ENCODE measurements at regions not wholly inside any gene's neighbourhood (a gene's known extent, or its start where the extent isn't known, plus 50 kb on each side); places are given as distances from the start of the nearest gene placed in this dataset.

DNA sequence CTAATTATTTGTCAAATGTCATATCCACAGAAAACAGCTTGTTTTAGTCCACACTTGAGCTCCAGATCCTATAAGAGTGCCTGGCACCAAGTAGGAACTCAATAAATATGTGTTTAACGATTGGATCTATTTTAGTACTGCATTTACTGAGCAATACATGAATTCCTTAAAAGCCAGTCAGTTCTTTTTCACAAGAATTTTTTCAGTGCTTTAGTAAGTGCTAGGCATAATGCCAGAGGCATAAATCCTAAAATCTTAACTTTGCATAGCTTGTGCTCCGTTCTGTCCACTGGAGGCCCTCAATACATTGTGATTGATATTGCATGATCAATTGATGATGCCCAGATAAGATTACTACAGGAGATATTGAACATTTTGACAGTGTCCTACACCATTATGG lies 67.3 kb upstream of the PCSK5 start:
- peaks cover 16% of the 10 kb centered on the region for H3K36me3 Mint-ChIP-seq (ENCODE audit: low read depth)
- H3K4me1 Mint-ChIP-seq: no peaks in the 10 kb centered on the region
- H3K9me3 Mint-ChIP-seq: peaks cover 49% of the 10 kb centered on the region
- H3K4me3 Mint-ChIP-seq: no peak overlapping the region
- TF ChIP-seq, protein P1, sequence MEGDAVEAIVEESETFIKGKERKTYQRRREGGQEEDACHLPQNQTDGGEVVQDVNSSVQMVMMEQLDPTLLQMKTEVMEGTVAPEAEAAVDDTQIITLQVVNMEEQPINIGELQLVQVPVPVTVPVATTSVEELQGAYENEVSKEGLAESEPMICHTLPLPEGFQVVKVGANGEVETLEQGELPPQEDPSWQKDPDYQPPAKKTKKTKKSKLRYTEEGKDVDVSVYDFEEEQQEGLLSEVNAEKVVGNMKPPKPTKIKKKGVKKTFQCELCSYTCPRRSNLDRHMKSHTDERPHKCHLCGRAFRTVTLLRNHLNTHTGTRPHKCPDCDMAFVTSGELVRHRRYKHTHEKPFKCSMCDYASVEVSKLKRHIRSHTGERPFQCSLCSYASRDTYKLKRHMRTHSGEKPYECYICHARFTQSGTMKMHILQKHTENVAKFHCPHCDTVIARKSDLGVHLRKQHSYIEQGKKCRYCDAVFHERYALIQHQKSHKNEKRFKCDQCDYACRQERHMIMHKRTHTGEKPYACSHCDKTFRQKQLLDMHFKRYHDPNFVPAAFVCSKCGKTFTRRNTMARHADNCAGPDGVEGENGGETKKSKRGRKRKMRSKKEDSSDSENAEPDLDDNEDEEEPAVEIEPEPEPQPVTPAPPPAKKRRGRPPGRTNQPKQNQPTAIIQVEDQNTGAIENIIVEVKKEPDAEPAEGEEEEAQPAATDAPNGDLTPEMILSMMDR (IDR thresholded peaks at IDR 0.05): no peak
- H3K27ac Mint-ChIP-seq: no peak overlapping the region
- no peak for DNase-seq
- H3K27me3 Mint-ChIP-seq (ENCODE audit: low read depth, poor library complexity): peaks cover 10% of the 10 kb centered on the region

GRCh38 chr9:75824816-75825568 lies 65.5 kb upstream of the PCSK5 start:
- Mint-ChIP-seq H3K27ac (no peak overlapping the region), H3K4me1 (no peaks in the 10 kb centered on the region), H3K27me3 (ENCODE audit: low read depth, poor library complexity) (peaks cover 7% of the 10 kb centered on the region), H3K36me3 (ENCODE audit: low read depth) (peaks cover 4% of the 10 kb centered on the region), H3K9me3 (peaks cover 42% of the 10 kb centered on the region), H3K4me3 (no peak overlapping the region)
- TF ChIP-seq, protein P1 (IDR thresholded peaks at IDR 0.05): no peak
- DNase-seq: no peak

- no peak overlapping the region for H3K4me3 Mint-ChIP-seq
- no peak overlapping the region for H3K27ac Mint-ChIP-seq
- peaks cover 35% of the 10 kb centered on the region for H3K9me3 Mint-ChIP-seq
- DNase-seq: no peak
- H3K27me3 Mint-ChIP-seq (ENCODE audit: low read depth, poor library complexity): peaks cover 7% of the 10 kb centered on the region
- peaks cover 4% of the 10 kb centered on the region for H3K36me3 Mint-ChIP-seq (ENCODE audit: low read depth)
- H3K4me1 Mint-ChIP-seq: no peaks in the 10 kb centered on the region
- TF ChIP-seq, protein P1 (IDR thresholded peaks at IDR 0.05): no peak
Observed at GRCh38 chr9:75826314-75826713, 64.2 kb upstream of the PCSK5 start.

- no peak overlapping the region for H3K4me3 Mint-ChIP-seq
- H3K4me1 Mint-ChIP-seq: no peaks in the 10 kb centered on the region
- H3K36me3 Mint-ChIP-seq (ENCODE audit: low read depth): peaks cover 4% of the 10 kb centered on the region
- no peak overlapping the region for H3K27ac Mint-ChIP-seq
- H3K9me3 Mint-ChIP-seq: peaks cover 26% of the 10 kb centered on the region
- DNase-seq: no peak
- TF ChIP-seq, protein P1 (IDR thresholded peaks at IDR 0.05): no peak
- H3K27me3 Mint-ChIP-seq (ENCODE audit: low read depth, poor library complexity): peaks cover 8% of the 10 kb centered on the region
Observed at GRCh38 chr9:75830303-75830702, 60.2 kb upstream of the PCSK5 start.

GRCh38 chr9:75833778-75834177 lies 56.7 kb upstream of the PCSK5 start:
- H3K27ac Mint-ChIP-seq: no peak overlapping the region
- H3K9me3 Mint-ChIP-seq: peaks cover 7% of the 10 kb centered on the region
- DNase-seq: no peak
- TF ChIP-seq, protein P1 (IDR thresholded peaks at IDR 0.05): no peak
- H3K4me1 Mint-ChIP-seq: no peaks in the 10 kb centered on the region
- H3K4me3 Mint-ChIP-seq: no peak overlapping the region
- peaks cover 4% of the 10 kb centered on the region for H3K36me3 Mint-ChIP-seq (ENCODE audit: low read depth)
- H3K27me3 Mint-ChIP-seq (ENCODE audit: low read depth, poor library complexity): peaks cover 4% of the 10 kb centered on the region

DNA sequence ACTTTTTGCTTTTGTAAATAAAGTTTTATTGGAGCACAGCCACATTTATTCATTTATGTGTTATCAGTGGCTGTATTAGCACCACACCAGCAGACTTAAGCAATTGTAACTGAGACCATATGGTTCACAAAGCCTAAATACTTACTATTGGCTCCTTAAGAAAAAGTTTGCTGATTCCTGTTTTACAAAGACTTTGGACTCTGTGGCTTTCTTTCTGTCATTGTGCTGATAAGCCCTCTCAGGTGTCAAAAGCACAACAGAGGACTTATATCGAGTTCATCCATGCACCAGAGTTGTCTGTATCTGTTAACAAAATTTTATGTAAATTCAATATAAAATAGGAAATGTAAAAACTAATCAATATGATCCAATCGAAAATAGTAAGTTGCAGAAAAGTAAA lies 55.6 kb upstream of the PCSK5 start:
- TF ChIP-seq, protein P1 (IDR thresholded peaks at IDR 0.05): no peak
- Mint-ChIP-seq H3K27me3 (ENCODE audit: low read depth, poor library complexity) (peaks cover 4% of the 10 kb centered on the region), H3K4me1 (no peaks in the 10 kb centered on the region), H3K36me3 (ENCODE audit: low read depth) (peaks cover 4% of the 10 kb centered on the region), H3K27ac (no peak overlapping the region), H3K9me3 (peaks cover 4% of the 10 kb centered on the region), H3K4me3 (no peak overlapping the region)
- DNase-seq: no peak

Measured in nephron progenitor cell (in vitro differentiated cells).